BLaER1 treated with 17β-estradiol and CSF1 and Interleukin-3, amounts not matched to agents 10 nM and 100 nM (cell line): ENCODE measurements at regions not wholly inside any gene's neighbourhood (a gene's known extent, or its start where the extent isn't known, plus 50 kb on each side); places are given as distances from the start of the nearest gene placed in this dataset.
"Not testable (repeated sequence)": the region's sequence is repeated elsewhere in the genome, so short reads cannot be mapped to it uniquely, and the experiment has no call there.

Experiments
- H3K27ac ChIP-seq, 11 experiments: shearing (Covaris generic); formaldehyde crosslinking; 2 replicates each; pipeline ENCODE4 v1.8.1; 2022
- H3K27me3 ChIP-seq, 11 experiments: shearing (Covaris generic); formaldehyde crosslinking; 2 replicates each; pipeline ENCODE4 v1.8.1; 2022
- H3K36me3 ChIP-seq, 11 experiments: shearing (Covaris generic); formaldehyde crosslinking; 2 replicates each; pipeline ENCODE4 v1.8.1; 2022
- H3K4me1 ChIP-seq, 10 experiments: shearing (Covaris generic); formaldehyde crosslinking; 2 replicates each; pipeline ENCODE4 v1.8.1; 2022
- H3K4me2 ChIP-seq, 11 experiments: shearing (Covaris generic); formaldehyde crosslinking; 2 replicates each; pipeline ENCODE4 v1.8.1; 2022
- H3K4me3 ChIP-seq, 10 experiments: shearing (Covaris generic); formaldehyde crosslinking; 2 replicates each; pipeline ENCODE4 v1.8.1; 2022
- H3K9ac ChIP-seq, 11 experiments: shearing (Covaris generic); formaldehyde crosslinking; 2 replicates each; pipeline ENCODE4 v1.8.1; 2022
- H3K9me3 ChIP-seq, 11 experiments: shearing (Covaris generic); formaldehyde crosslinking; replicated peaks in 1 of 11; 2 replicates each; pipeline ENCODE4 v1.8.1; 2022
- H4K20me1 ChIP-seq, 11 experiments: shearing (Covaris generic); formaldehyde crosslinking; 2 replicates each; pipeline ENCODE4 v1.8.1; 2022
- Cebpa-rat ChIP-seq, 11 experiments: shearing (Covaris generic); IDR thresholded peaks; 2 replicates each; pipeline ENCODE4 v1.8.1; 2022

DNA sequence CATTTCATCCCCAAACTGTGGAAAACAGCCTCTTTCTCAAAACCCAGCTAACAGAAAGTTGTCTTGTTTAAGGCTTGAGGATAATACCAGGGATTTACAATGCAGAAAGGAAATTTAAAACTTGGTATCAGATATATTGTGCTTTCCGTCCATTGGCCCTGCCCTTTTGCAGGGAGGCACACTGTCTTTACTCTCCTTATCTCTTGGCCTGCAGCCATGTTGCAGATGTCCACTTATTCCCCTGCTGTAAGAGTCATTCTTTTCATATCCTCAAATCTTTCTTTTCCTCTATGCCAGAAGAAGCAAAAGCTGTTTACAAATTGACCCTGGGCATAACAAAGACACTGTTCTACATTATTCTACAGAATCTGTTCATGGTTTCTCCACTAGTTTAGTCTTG, 75.6 kb upstream of the DYNLT3 start:
- H3K36me3 ChIP-seq = no peaks in the 10 kb centered on the region; a peak in 1 of 22 replicates
- peaks cover 0 to 11% (median 0%) of the 10 kb centered on the region in 10 experiments; a peak in 3 of 20 replicates for H3K4me1 ChIP-seq
- H3K4me3 ChIP-seq = no peak overlapping the region
- H3K4me2 ChIP-seq = no peak overlapping the region
- peaks cover 0 to 66% (median 0%) of the 10 kb centered on the region in 11 experiments; a peak in 5 of 22 replicates for H3K27me3 ChIP-seq
- no peak overlapping the region for H3K27ac ChIP-seq
- no peak for TF ChIP-seq Cebpa-rat (IDR thresholded peaks at IDR 0.05)
- no peak overlapping the region for H3K9ac ChIP-seq
- peaks cover 12 to 31% (median 16%) of the 10 kb centered on the region in 11 experiments for H3K9me3 ChIP-seq
- no peaks in the 10 kb centered on the region for H4K20me1 ChIP-seq

- not testable (repeated sequence) for H4K20me1 ChIP-seq, H3K36me3 ChIP-seq, H3K27ac ChIP-seq, H3K4me3 ChIP-seq, H3K4me2 ChIP-seq, H3K9ac ChIP-seq, H3K9me3 ChIP-seq
- Histone ChIP-seq H3K27me3 (peaks cover 0 to 54% (median 0%) of the 10 kb centered on the region in 11 experiments; a peak in 5 of 22 replicates), H3K4me1 (peaks cover 0 to 11% (median 0%) of the 10 kb centered on the region in 10 experiments; a peak in 3 of 20 replicates)
Measured at GRCh38 chrX:37925761-37926160, 78.4 kb upstream of the DYNLT3 start.

GRCh38 chrX:37926700-37927099, 79.3 kb upstream of the DYNLT3 start:
- H3K27ac ChIP-seq = no peak overlapping the region
- no peaks in the 10 kb centered on the region for H3K9me3 ChIP-seq
- H3K4me1 ChIP-seq = peaks cover 0 to 9% (median 0%) of the 10 kb centered on the region in 10 experiments; a peak in 3 of 20 replicates
- peaks cover 0 to 57% (median 0%) of the 10 kb centered on the region in 11 experiments; a peak in 5 of 22 replicates for H3K27me3 ChIP-seq
- H3K4me2 ChIP-seq = no peak overlapping the region
- H3K4me3 ChIP-seq = no peak overlapping the region
- H3K9ac ChIP-seq = no peak overlapping the region
- TF ChIP-seq Cebpa-rat (IDR thresholded peaks at IDR 0.05) = no peak
- H4K20me1 ChIP-seq = no peaks in the 10 kb centered on the region
- H3K36me3 ChIP-seq = no peaks in the 10 kb centered on the region

- Histone ChIP-seq H3K9ac (no peak overlapping the region), H3K27ac (no peak overlapping the region), H3K36me3 (no peaks in the 10 kb centered on the region), H3K9me3 (peaks cover 0 to 6% (median 5%) of the 10 kb centered on the region in 11 experiments; a peak in 18 of 22 replicates), H3K27me3 (peaks cover 0 to 14% (median 0%) of the 10 kb centered on the region in 11 experiments; a peak in 1 of 22 replicates), H3K4me3 (no peak overlapping the region), H3K4me2 (no peak overlapping the region), H4K20me1 (no peaks in the 10 kb centered on the region), H3K4me1 (peaks cover 0 to 8% (median 0%) of the 10 kb centered on the region in 10 experiments; a peak in 1 of 20 replicates)
- no peak for TF ChIP-seq Cebpa-rat (IDR thresholded peaks at IDR 0.05)
Measured at GRCh38 chrX:37942170-37942569, 64.2 kb upstream of the SYTL5 start.

DNA sequence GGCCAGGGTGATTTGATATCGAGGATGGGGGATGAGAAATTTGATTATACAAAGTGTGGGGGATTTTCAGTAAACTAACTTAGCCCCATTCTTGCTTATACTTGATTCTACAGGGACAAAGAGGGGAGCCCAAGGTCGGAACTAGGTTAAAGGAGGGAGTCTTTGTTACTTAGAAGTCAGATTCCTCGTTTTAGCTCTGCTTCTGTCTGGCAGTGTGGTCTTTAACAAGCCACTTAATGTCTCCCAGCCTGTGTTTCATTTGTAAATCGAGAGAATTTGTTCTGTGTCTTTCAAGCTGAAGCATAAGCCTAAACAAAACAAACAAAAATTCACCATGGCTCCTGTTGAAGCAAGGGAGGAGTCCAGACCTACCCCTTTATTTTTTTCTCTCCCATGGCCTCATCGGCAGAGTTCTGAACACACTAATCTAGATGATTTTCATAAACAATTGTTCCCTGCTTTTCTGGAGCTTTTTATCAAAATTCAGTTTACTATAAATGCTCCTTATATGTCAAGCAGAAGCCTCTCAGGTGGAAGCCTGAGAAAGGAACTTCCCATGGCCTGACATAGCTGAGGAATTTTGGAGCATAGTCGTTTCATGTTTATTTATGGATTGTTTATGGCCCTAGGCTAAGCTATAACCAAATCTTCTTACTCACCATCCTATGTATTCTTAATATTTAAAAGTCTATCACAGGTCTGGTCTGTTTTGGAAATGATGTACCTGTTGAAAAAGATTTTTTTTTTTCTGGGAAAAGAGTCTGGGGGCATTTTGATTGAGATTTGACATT, 62.6 kb upstream of the SYTL5 start:
- Histone ChIP-seq H3K9me3 (peaks cover 0 to 15% (median 13%) of the 10 kb centered on the region in 11 experiments; a peak in 18 of 22 replicates), H3K36me3 (no peaks in the 10 kb centered on the region), H4K20me1 (no peaks in the 10 kb centered on the region), H3K4me1 (peaks cover 0 to 8% (median 0%) of the 10 kb centered on the region in 10 experiments; a peak in 1 of 20 replicates), H3K9ac (no peak overlapping the region), H3K27ac (no peak overlapping the region), H3K4me3 (no peak overlapping the region), H3K4me2 (no peak overlapping the region), H3K27me3 (no peaks in the 10 kb centered on the region)
- no peak for TF ChIP-seq Cebpa-rat (IDR thresholded peaks at IDR 0.05)

DNA sequence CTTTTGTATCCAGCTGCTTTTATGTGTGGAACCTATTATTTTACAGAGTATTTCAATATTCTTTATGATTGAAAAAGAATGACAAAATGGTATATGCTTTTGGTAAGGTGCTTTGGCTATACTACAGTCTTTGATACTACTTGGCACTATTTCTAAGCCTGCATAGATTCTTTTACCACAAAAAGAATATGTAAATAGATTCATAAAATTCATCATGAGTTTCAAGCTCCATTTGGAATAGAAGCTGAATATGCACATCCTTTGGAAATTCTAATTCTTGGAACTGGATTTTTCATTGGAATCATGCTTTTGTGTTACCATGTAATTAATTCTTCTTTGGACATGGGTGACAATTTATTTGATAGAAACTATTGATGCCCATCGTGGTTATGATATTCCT, 60.2 kb upstream of the SYTL5 start:
- Histone ChIP-seq H3K4me1 (peaks cover 0 to 2% (median 0%) of the 10 kb centered on the region in 10 experiments; a peak in 1 of 20 replicates), H3K9ac (no peak overlapping the region), H3K4me3 (no peak overlapping the region), H3K27me3 (no peaks in the 10 kb centered on the region), H4K20me1 (no peaks in the 10 kb centered on the region), H3K27ac (no peak overlapping the region), H3K4me2 (no peak overlapping the region), H3K9me3 (peaks cover 0 to 18% (median 15%) of the 10 kb centered on the region in 11 experiments; a peak in 18 of 22 replicates), H3K36me3 (no peaks in the 10 kb centered on the region)
- no peak for TF ChIP-seq Cebpa-rat (IDR thresholded peaks at IDR 0.05)

- Histone ChIP-seq H3K9ac (no peak overlapping the region), H3K4me3 (no peak overlapping the region), H3K27me3 (no peaks in the 10 kb centered on the region), H4K20me1 (no peaks in the 10 kb centered on the region), H3K9me3 (0 out of 22 replicates have a peak, but pooled peaks cover 0 to 7% (median 0%) of the 10 kb centered on the region in 11 experiments), H3K4me2 (no peak overlapping the region), H3K4me1 (no peaks in the 10 kb centered on the region), H3K36me3 (no peaks in the 10 kb centered on the region), H3K27ac (no peak overlapping the region)
- TF ChIP-seq Cebpa-rat (IDR thresholded peaks at IDR 0.05) = no peak
Measured at GRCh38 chrX:37955273-37955672, 51.1 kb upstream of the SYTL5 start.

GRCh38 chrX:37956223-37956622, 50.1 kb upstream of the SYTL5 start:
- Histone ChIP-seq H3K4me2 (no peak overlapping the region), H3K27me3 (no peaks in the 10 kb centered on the region), H3K9me3 (peaks cover 0 to 11% (median 0%) of the 10 kb centered on the region in 11 experiments; a peak in 1 of 22 replicates), H3K9ac (no peak overlapping the region), H4K20me1 (no peaks in the 10 kb centered on the region), H3K36me3 (no peaks in the 10 kb centered on the region), H3K4me3 (no peak overlapping the region), H3K4me1 (no peaks in the 10 kb centered on the region), H3K27ac (no peak overlapping the region)
- no peak for TF ChIP-seq Cebpa-rat (IDR thresholded peaks at IDR 0.05)
